NCI-H446 (cell line): ENCODE measurements at regions not wholly inside any gene's neighbourhood (a gene's known extent, or its start where the extent isn't known, plus 50 kb on each side); places are given as distances from the start of the nearest gene placed in this dataset.
"Not testable (repeated sequence)": the region's sequence is repeated elsewhere in the genome, so short reads cannot be mapped to it uniquely, and the experiment has no call there.

Experiments used
- DNase-seq, 2 experiments: peaks; one replicate each; lab custom pipeline; 2025; lab: John Stamatoyannopoulos, UW

- DNase-seq = not testable (repeated sequence)
Observed at GRCh38 chr10:62928763-62929162, 112.6 kb upstream of the EGR2 start.

DNA sequence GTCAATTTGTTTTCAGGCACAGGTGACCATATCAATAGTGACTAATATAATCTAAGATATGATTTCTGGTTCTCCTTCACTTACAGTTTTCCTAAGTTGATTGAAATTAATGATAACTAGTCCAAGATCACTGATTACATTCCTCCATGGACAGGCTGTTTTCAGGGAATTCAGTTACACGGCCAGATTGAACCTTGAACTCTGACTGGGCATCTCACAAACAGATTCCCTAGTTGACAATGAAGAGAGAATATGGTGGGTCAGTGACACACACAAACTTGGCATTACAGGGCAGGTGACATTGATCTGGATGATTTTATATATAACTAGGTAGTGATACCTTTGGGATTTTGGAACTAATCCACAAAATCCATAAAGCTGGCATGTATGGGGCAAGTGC is 110.2 kb upstream of the EGR2 start:
- no peak for DNase-seq

DNA sequence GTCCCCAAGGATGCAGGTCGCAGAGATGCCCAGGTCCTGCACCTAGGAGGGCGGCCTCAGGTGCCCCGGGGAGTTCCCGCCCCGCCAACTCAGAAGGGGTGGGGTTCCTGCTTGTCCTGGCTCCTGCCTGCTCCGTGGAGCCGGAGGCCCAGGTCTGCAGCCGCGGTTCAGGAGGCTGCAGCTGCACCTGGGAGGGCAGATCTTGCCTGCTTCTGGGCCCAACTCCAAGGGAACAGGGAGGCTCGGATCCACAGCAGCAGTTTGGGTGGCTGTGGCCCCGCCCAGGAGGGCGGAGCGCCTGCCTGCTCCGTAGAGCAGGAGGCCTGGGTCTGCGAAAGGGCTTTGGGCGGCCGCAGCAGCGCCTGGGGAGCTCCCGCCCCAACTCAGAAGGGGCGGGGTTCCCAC is 108.2 kb upstream of the EGR2 start:
- DNase-seq = no peak

DNA sequence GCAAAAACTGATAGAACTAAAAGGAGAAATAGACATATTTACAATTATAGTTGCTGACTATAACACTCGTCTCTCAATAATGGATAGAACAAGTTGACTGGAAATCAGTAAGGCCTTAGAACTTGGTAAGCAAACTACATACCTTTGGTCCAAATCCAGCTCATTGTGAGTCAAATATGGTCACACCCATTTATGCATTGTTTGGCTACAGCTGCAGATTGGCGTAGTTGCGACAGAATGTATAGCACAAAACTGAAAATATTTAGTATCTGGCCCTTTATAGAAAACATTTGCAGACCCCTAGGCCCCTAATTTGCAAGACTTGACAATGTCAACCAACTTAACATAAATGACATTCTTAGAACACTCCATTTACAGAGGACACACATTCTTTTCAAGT is 103.6 kb upstream of the EGR2 start:
- no peak for DNase-seq

GRCh38 chr10:62917475-62918238 is 101.5 kb upstream of the EGR2 start:
- no peak for DNase-seq

DNA sequence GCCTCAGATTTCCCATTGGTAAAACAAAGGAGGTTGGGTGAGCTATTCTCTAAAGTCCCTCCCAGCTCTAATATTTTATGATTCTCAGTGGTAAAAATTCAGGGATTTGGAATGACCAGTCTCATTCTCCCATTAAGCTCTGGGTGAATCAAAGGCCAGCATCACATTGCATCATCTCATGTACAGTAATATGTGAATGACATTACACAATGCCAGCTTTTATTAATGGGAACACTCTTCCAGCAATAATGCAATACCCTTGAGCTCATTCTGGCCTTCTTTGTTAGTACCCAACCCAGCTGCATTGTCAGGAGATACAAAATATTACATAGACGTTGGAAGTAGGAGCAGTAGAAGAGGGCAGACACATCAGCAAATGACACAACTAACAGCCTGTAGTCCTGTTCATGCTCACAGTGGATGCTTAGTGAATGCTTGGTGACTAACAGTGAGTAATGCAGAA is 100.0 kb upstream of the EGR2 start:
- DNase-seq = no peak

DNA sequence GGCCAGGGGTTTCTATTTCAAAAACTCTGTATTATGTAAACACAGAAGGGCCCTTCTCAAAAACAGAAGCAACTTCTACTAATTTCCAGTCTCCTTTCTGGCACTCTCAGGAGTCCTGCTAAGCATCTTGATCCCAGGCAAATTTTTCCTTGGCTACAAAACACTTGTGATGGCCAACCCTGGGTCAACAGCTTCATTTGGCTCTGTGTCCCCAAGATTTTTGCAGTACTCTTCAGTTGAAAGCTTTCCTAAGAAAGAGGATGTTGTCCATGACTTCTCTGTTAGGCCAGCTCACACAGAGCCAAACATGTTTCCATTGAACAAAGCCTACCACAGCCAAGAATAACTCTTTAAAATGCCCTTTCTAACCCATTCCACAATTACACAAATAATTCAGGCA is 99.0 kb upstream of the EGR2 start:
- no peak for DNase-seq

GRCh38 chr10:62912086-62912485 is 95.9 kb upstream of the EGR2 start:
- no peak for DNase-seq

DNA sequence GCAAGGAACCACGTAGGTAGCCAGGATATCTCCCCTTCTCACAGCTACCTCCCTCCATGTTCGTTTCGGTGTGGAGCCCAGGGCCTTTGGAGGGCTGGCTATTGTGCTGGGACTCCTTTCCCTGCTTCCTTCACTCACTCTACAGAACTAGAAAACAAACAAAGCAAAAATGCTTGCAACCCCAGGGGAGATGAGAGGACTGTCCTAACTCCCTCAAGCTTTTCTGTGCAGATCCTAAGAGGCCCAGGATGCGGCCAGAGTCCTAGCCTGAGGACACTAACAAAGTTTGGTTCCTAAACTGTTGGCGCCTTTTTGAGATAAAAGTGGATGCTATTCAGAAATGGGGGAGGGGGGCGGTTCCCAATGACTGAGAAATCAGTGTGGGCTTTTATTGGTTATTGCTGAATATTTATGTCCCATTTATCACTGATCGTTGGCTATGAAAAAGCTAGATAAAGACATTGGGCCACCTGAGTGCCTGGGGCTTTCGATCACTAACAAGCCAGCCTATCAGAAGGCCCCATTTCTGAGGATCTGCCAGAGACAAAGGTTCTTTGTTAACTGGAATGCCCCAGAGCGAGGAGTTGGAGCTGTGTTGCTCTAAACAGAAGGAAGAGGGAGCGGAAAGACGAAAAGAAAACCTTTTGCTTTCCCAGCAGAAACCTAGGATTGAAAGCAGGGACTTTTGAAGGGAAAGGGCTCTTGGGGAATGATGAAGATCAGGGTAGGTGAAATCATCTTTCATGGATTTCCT is 95.2 kb upstream of the EGR2 start:
- no peak for DNase-seq

GRCh38 chr10:62907470-62908212 is 91.5 kb upstream of the EGR2 start:
- no peak for DNase-seq

DNA sequence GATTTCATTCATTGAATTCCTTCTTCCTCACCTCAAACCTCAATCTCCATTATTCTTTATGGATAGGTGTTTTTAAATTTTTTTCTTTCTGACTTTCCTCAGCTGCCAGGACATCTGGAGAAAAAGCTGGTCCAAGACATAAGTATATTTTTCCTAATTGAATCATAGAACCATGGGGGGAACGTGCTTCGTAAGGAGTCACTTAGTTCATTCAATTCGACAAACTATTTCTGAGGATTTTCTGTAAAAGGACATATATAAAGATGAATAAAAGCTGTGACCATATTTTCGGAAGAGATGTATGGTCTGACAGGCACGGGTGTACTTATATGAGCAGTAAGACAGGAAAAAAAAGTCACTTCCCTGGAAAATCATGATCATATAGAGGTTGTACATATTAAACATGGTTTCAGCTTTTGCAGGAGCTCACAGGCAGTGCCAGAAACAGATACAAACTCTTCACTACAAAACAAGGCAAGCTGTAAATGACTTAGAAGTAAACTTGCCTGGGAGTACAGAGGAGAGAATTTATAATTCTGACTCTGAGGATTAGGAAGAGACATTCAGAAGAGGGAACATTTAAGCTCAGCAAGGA is 88.2 kb upstream of the EGR2 start:
- DNase-seq = no peak

DNA sequence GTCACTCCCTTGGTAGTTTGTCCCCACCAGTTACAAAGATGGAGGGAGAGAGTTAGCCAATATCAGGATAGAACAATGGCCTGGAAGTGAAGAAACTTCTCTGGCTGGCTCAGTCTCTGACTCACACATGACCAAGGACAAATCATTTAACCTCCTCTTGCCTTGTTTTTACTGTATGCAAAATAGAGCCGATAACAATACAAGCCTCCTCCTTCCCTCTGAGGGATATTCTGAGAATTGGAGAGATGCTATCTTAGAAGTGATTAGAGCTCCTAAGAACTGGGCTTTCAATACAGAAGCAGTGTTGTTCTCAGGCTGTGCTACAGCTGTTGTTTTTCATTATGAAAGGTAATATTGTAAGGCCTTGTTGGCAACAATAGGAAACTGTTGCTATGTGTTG is 87.7 kb upstream of the EGR2 start:
- no peak for DNase-seq

DNA sequence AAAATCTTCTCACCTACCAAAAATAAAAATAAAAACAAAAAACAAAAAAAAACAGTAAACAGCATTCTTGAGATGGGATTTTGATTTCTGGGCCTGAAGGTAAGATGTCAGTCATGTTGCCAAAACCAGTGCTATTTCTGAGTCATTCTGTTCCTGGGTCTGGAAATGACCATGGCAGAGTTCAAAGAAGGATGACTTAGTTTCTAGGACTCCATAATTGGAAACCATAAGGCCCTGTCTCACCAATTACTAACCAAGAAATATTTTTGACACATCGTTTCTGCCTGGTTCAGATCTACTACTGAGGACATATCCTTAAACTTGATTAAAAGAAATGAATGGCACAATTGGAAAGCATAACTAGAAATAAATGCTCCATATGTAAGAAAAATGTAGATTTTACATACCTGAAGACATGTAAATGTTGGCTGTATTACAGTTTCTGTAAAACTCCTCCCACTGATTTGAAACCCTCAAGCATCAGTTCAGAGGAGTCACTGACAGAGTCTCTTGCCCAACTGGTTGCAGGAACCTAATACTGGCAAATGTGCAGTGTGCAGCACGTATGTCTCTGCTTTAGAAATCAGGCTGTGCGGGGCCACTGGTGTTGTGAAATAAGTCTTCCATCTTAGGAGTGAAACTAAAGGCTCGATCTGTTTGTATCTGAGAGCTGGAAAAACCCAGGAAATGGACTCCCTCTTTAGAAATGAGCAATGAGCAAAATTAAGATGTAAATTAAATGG is 84.8 kb upstream of the EGR2 start:
- no peak for DNase-seq

- DNase-seq = no peak
Observed at GRCh38 chr10:62899311-62899710, 83.1 kb upstream of the EGR2 start.

DNA sequence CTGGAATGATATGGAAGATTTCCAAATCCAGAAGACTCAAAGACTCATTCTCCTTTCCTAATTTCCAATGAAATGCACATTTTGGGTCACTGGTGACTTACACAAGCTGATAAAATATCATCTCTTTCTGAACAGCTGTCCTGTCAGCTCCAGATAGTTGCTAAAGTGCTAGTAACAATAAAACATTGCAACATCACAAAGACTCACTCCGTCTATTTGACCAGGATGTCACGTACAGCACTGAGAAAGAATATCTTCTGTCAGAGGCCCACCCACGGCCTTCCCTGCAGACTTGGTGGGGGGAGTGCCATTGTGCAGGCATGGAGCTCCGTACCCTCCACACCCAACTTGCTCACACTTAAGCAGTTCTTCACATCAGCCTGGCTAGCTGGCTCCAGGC is 78.9 kb upstream of the EGR2 start:
- no peak for DNase-seq

DNA sequence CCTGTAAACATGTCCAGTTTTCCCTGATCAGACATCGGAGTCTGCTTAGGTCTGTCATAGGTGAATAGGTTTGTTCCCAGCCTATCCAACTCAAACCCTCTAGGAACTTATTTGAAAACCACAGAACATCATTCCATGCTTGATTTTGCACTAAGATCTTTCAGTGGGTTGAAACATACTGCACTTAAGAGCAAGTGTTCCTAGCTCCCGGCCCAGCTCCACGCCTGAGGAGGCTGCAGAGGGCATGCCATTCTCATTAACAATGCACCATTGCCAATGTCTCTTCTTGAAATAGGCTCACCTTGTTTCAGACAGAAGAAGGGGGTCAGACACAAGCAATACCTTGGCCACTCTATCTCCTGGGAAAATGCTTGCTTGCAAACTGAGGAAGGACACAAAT is 78.0 kb upstream of the EGR2 start:
- no peak for DNase-seq

DNA sequence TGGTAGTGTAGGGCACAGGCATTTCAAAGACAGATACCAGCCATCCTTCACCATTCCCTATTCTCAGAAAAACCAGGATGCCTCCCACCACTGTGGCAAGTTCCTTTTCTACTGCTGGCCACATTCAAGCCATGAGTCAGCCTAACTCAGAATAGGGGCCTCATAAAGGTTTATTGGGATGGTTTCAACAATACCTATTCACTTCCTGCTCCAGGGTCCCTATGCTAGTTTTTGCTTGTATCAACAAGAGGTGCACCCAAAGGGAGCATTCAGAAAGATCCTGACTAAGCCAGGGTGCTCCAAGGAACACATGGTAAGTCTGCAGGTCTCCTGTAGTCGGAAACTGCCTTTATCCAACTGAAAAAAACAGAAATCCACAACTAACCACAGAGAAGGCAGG is 76.9 kb upstream of the EGR2 start:
- DNase-seq = no peak

- DNase-seq = no peak
Observed at GRCh38 chr10:62890395-62890794, 74.2 kb upstream of the EGR2 start.

GRCh38 chr10:62887642-62888041 is 71.5 kb upstream of the EGR2 start:
- no peak for DNase-seq

GRCh38 chr10:62885684-62886461 is 69.7 kb upstream of the EGR2 start:
- no peak for DNase-seq

- no peak for DNase-seq
Observed at GRCh38 chr10:62880162-62880561, 64.0 kb upstream of the EGR2 start.
